ENCODE measurements at regions not wholly inside any gene's neighbourhood (a gene's known extent, or its start where the extent isn't known, plus 50 kb on each side); places are given as distances from the start of the nearest gene placed in this dataset.

DNA sequence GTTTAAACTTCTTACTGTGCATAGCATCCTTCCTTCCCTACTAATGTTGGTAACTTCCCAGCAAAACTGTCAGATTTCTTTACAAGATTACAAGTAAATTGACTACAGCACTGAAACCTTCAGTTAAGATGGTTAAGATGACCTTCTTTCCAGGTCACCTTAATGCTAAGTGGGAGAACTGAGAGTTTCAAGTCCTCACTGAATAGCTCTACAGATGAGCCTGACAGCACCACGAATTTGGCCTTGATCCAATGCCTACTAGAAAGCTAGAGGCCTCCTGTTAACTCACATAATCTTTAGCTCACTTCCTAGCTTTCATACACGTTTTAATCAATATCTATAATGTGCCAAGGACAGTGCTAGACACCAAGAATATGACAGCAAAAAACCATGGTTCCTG is 276.0 kb upstream of the PLD5 start:
- Mint-ChIP-seq H3K27ac (no peak overlapping the region), H3K4me3 (ENCODE audit: low read depth) (no peak overlapping the region), H3K4me1 (ENCODE audit: low read depth) (no peaks in the 10 kb centered on the region), H3K27me3 (no peaks in the 10 kb centered on the region), H3K36me3 (ENCODE audit: insufficient read depth) (no peaks in the 10 kb centered on the region), H3K9me3 (ENCODE audit: low read depth) (no peaks in the 10 kb centered on the region)
- DNase-seq (ENCODE audit: low spot score, unreplicated experiment): no peak
- TF ChIP-seq, protein P1, sequence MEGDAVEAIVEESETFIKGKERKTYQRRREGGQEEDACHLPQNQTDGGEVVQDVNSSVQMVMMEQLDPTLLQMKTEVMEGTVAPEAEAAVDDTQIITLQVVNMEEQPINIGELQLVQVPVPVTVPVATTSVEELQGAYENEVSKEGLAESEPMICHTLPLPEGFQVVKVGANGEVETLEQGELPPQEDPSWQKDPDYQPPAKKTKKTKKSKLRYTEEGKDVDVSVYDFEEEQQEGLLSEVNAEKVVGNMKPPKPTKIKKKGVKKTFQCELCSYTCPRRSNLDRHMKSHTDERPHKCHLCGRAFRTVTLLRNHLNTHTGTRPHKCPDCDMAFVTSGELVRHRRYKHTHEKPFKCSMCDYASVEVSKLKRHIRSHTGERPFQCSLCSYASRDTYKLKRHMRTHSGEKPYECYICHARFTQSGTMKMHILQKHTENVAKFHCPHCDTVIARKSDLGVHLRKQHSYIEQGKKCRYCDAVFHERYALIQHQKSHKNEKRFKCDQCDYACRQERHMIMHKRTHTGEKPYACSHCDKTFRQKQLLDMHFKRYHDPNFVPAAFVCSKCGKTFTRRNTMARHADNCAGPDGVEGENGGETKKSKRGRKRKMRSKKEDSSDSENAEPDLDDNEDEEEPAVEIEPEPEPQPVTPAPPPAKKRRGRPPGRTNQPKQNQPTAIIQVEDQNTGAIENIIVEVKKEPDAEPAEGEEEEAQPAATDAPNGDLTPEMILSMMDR (IDR thresholded peaks at IDR 0.05; ENCODE audit: unreplicated experiment): no peak

DNA sequence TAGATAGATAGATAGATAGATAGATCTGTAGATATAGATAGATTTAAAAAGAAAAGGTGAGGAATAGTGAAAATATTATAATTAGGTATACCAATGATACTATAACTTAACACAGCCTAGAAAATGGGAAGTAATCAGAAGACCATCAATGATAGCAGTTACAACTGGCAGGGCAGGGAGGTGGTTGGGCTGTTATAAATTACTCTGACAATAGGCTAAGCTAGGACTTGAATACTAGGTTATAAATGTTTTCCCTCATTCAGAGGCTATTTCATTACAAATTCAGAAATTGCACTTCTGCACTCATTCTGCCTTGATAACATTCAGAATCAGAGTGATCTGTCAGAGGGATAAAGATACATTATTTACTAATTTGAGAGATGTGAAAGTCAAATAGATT is 273.4 kb upstream of the PLD5 start:
- DNase-seq (ENCODE audit: low spot score, unreplicated experiment): no peak
- no peaks in the 10 kb centered on the region for H3K4me1 Mint-ChIP-seq (ENCODE audit: low read depth)
- TF ChIP-seq, protein P1 (IDR thresholded peaks at IDR 0.05; ENCODE audit: unreplicated experiment): no peak
- no peaks in the 10 kb centered on the region for H3K9me3 Mint-ChIP-seq (ENCODE audit: low read depth)
- H3K36me3 Mint-ChIP-seq (ENCODE audit: insufficient read depth): no peaks in the 10 kb centered on the region
- no peak overlapping the region for H3K4me3 Mint-ChIP-seq (ENCODE audit: low read depth)
- no peak overlapping the region for H3K27ac Mint-ChIP-seq
- H3K27me3 Mint-ChIP-seq: no peaks in the 10 kb centered on the region

DNA sequence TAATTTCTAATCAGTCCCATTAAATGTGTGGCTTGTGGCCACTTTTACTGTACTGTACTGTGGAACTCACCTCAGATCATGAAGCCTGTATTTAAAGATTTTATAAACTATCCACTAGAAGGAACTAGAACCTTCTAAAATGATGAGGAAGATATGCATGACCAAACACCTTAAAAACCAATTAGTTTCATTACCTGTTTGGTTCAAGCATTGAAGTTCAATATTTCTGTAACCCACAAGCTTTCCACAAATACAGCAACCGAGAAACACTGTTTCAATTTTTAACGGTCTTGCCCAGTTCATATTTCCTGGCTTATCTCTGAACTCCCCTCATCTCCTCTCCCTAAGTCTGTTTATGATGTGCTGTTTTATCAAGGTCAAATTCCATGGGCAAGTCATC is 264.3 kb upstream of the PLD5 start:
- Mint-ChIP-seq H3K9me3 (ENCODE audit: low read depth) (peaks cover 3% of the 10 kb centered on the region), H3K4me3 (ENCODE audit: low read depth) (no peak overlapping the region), H3K27ac (no peak overlapping the region), H3K4me1 (ENCODE audit: low read depth) (no peaks in the 10 kb centered on the region), H3K27me3 (no peaks in the 10 kb centered on the region), H3K36me3 (ENCODE audit: insufficient read depth) (no peaks in the 10 kb centered on the region)
- no peak for DNase-seq (ENCODE audit: low spot score, unreplicated experiment)
- TF ChIP-seq, protein P1 (IDR thresholded peaks at IDR 0.05; ENCODE audit: unreplicated experiment): no peak

DNA sequence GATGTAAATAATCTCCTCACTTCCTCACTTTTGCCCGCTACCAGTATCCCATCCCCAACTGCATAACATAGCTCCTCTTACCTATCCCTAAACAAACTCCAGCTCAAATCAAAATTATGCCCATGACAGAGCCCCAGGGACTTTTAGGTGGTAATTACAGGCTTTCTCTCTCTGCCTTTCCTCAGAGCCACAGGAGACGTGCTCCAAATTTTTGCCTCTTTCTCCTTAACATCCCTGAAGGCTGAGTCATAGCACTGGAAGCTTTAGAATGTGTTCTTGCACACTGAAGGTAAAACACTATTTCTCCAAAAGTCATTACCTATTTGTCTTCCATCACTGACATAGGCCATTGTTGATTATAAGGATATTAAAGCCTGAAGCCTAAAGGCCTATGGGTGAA is 263.5 kb upstream of the PLD5 start:
- TF ChIP-seq, protein P1 (IDR thresholded peaks at IDR 0.05; ENCODE audit: unreplicated experiment): no peak
- Mint-ChIP-seq H3K36me3 (ENCODE audit: insufficient read depth) (no peaks in the 10 kb centered on the region), H3K27me3 (no peaks in the 10 kb centered on the region), H3K4me1 (ENCODE audit: low read depth) (no peaks in the 10 kb centered on the region), H3K9me3 (ENCODE audit: low read depth) (peaks cover 3% of the 10 kb centered on the region), H3K27ac (no peak overlapping the region), H3K4me3 (ENCODE audit: low read depth) (no peak overlapping the region)
- DNase-seq (ENCODE audit: low spot score, unreplicated experiment): no peak

GRCh38 chr1:242784807-242785206 is 260.3 kb upstream of the PLD5 start:
- Mint-ChIP-seq H3K27me3 (no peaks in the 10 kb centered on the region), H3K4me3 (ENCODE audit: low read depth) (no peak overlapping the region), H3K27ac (no peak overlapping the region), H3K4me1 (ENCODE audit: low read depth) (no peaks in the 10 kb centered on the region), H3K9me3 (ENCODE audit: low read depth) (no peaks in the 10 kb centered on the region), H3K36me3 (ENCODE audit: insufficient read depth) (no peaks in the 10 kb centered on the region)
- TF ChIP-seq, protein P1 (IDR thresholded peaks at IDR 0.05; ENCODE audit: unreplicated experiment): no peak
- DNase-seq (ENCODE audit: low spot score, unreplicated experiment): no peak
